ENCODE measurements at regions not wholly inside any gene's neighbourhood (a gene's known extent, or its start where the extent isn't known, plus 50 kb on each side); places are given as distances from the start of the nearest gene placed in this dataset.

DNA sequence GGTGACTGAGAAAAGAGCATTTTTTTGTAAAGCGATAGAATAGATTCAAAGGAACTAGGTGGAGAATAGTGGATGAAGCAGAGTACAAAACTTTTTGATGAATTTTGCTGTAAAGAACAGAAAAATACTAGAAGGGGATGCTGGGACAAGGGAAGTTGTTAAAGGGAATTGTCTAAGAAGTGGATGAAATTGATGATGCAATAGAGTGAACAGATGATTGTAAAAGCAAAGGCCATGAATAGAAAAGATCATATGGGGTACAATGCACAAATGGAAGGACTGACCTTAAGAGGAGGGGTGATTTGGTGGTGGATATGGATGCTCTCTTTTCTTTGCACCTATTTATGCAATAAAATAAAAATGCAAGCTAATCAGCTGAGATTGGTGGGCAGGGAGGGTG is 262.7 kb upstream of the MAD2L1 start:
- no peak overlapping the region for H3K27ac ChIP-seq (ENCODE audit: low read length)
- H3K36me3 ChIP-seq (ENCODE audit: control insufficient read depth, insufficient read depth, low read length) = no peaks in the 10 kb centered on the region
- H3K4me1 ChIP-seq (ENCODE audit: control insufficient read depth, insufficient read depth, low read length) = no peaks in the 10 kb centered on the region
- in situ Hi-C loops (cut with HindIII; ENCODE audit: low pct_unique_long_range_greater_than_20kb, low sequenced_read_pairs) (no loop called here), intact Hi-C loops (cut with micrococcal nuclease; ENCODE audit: unreplicated experiment) (no loop called here)
- ChIA-PET CTCF (no interaction called here), POLR2A (no interaction called here)
- DNase-seq (ENCODE audit: low read depth, low spot score) (no peak), ATAC-seq (no peak)
- no peak overlapping the region for H3K4me3 ChIP-seq (ENCODE audit: low read depth in 2 of 2, low read length in 2 of 2)
- no peaks in the 10 kb centered on the region for H3K9me3 ChIP-seq (ENCODE audit: control insufficient read depth, insufficient read depth, low read depth, low read length)
- H3K27me3 ChIP-seq (ENCODE audit: control insufficient read depth, insufficient read depth, low read length) = no peaks in the 10 kb centered on the region
- BruUV-seq (replicated peaks) = no TSS peak
- TF ChIP-seq CTCF (IDR thresholded peaks at IDR 0.05) = no peak
- no peak for TF ChIP-seq SIN3A (IDR thresholded peaks at IDR 0.05; ENCODE audit: borderline replicate concordance, insufficient read depth, low read depth, low read length)
- TF ChIP-seq, protein P1, sequence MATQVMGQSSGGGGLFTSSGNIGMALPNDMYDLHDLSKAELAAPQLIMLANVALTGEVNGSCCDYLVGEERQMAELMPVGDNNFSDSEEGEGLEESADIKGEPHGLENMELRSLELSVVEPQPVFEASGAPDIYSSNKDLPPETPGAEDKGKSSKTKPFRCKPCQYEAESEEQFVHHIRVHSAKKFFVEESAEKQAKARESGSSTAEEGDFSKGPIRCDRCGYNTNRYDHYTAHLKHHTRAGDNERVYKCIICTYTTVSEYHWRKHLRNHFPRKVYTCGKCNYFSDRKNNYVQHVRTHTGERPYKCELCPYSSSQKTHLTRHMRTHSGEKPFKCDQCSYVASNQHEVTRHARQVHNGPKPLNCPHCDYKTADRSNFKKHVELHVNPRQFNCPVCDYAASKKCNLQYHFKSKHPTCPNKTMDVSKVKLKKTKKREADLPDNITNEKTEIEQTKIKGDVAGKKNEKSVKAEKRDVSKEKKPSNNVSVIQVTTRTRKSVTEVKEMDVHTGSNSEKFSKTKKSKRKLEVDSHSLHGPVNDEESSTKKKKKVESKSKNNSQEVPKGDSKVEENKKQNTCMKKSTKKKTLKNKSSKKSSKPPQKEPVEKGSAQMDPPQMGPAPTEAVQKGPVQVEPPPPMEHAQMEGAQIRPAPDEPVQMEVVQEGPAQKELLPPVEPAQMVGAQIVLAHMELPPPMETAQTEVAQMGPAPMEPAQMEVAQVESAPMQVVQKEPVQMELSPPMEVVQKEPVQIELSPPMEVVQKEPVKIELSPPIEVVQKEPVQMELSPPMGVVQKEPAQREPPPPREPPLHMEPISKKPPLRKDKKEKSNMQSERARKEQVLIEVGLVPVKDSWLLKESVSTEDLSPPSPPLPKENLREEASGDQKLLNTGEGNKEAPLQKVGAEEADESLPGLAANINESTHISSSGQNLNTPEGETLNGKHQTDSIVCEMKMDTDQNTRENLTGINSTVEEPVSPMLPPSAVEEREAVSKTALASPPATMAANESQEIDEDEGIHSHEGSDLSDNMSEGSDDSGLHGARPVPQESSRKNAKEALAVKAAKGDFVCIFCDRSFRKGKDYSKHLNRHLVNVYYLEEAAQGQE (IDR thresholded peaks at IDR 0.05; ENCODE audit: insufficient read depth in 1 of 2, low read depth in 2 of 2, low read length in 1 of 2) = no peak
- TF ChIP-seq TCF7L2 (IDR thresholded peaks at IDR 0.05; ENCODE audit: low read depth, low read length) = no peak
- TF ChIP-seq POLR2AphosphoS5 (IDR thresholded peaks at IDR 0.05; ENCODE audit: low read depth, low read length) = no peak

DNA sequence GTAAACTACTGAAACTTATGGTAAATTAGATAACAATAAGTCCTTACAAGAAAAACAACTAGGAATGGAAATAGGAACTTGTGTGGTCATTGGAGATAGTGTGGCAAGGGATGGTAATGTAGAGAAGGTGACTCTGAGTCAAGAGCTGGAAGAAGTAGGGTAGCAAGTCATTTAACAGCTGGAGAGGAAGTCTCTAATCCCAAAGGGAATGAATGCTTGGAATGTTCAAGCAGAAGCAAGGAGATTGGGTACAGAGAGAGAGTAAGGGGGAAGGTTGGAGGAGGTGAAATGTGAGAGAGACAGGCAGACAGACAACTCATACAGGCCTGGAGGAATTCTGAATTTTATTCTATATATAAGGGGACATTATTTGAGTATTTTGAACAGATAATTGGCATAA is 260.6 kb upstream of the MAD2L1 start:
- Histone ChIP-seq H3K4me1 (ENCODE audit: control insufficient read depth, insufficient read depth, low read length) (no peaks in the 10 kb centered on the region), H3K27me3 (ENCODE audit: control insufficient read depth, insufficient read depth, low read length) (no peaks in the 10 kb centered on the region), H3K36me3 (ENCODE audit: control insufficient read depth, insufficient read depth, low read length) (no peaks in the 10 kb centered on the region), H3K4me3 (ENCODE audit: low read depth in 2 of 2, low read length in 2 of 2) (no peak overlapping the region), H3K9me3 (ENCODE audit: control insufficient read depth, insufficient read depth, low read depth, low read length) (no peaks in the 10 kb centered on the region), H3K27ac (ENCODE audit: low read length) (no peak overlapping the region)
- TF ChIP-seq, protein P1 (IDR thresholded peaks at IDR 0.05; ENCODE audit: insufficient read depth in 1 of 2, low read depth in 2 of 2, low read length in 1 of 2) = no peak
- no peak for TF ChIP-seq TCF7L2 (IDR thresholded peaks at IDR 0.05; ENCODE audit: low read depth, low read length)
- no peak for TF ChIP-seq CTCF (IDR thresholded peaks at IDR 0.05)
- TF ChIP-seq POLR2AphosphoS5 (IDR thresholded peaks at IDR 0.05; ENCODE audit: low read depth, low read length) = no peak
- TF ChIP-seq SIN3A (IDR thresholded peaks at IDR 0.05; ENCODE audit: borderline replicate concordance, insufficient read depth, low read depth, low read length) = no peak
- in situ Hi-C loops (cut with HindIII; ENCODE audit: low pct_unique_long_range_greater_than_20kb, low sequenced_read_pairs) (no loop called here), intact Hi-C loops (cut with micrococcal nuclease; ENCODE audit: unreplicated experiment) (no loop called here)
- ATAC-seq (no peak), DNase-seq (ENCODE audit: low read depth, low spot score) (no peak)
- no TSS peak for BruUV-seq (replicated peaks)
- ChIA-PET CTCF (no interaction called here), POLR2A (no interaction called here)

Data from Panc1 (cell line).